ENCODE measurements at regions not wholly inside any gene's neighbourhood (a gene's known extent, or its start where the extent isn't known, plus 50 kb on each side); places are given as distances from the start of the nearest gene placed in this dataset.
A peak's percentile ranks its signal among the peaks of the same experiment; 100 is the strongest.

- no peak overlapping the region for H3K4me3 ChIP-seq (ENCODE audit: low read length)
- no peak for DNase-seq (ENCODE audit: low read depth, low spot score)
These were observed 199.0 kb upstream of the FAR2 start for GRCh38 chr12:28950049-28950448.

DNA sequence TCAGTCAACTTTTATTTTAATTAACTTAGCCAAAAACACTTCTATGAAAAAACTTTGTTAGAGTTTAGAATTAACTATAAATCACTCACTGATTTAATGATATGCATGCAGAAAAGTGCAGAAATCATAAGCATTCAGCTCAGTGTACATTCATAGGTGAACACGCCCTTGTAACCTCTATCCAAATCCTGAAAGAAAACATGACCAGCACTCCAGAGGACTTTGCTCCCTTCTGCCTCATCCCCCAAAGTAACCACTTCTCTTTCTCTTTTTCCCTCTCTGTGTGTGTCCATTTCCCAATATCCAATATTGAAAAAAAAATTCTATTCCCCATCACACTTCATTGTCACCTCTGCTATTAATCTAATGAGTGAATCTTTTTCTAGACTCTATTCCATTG, 197.1 kb upstream of the FAR2 start:
- no peak for DNase-seq (ENCODE audit: low read depth, low spot score)
- H3K4me3 ChIP-seq (ENCODE audit: low read length) = no peak overlapping the region

GRCh38 chr12:28954333-28954732, 194.7 kb upstream of the FAR2 start:
- no peak overlapping the region for H3K4me3 ChIP-seq (ENCODE audit: low read length)
- DNase-seq (ENCODE audit: low read depth, low spot score) = no peak

DNA sequence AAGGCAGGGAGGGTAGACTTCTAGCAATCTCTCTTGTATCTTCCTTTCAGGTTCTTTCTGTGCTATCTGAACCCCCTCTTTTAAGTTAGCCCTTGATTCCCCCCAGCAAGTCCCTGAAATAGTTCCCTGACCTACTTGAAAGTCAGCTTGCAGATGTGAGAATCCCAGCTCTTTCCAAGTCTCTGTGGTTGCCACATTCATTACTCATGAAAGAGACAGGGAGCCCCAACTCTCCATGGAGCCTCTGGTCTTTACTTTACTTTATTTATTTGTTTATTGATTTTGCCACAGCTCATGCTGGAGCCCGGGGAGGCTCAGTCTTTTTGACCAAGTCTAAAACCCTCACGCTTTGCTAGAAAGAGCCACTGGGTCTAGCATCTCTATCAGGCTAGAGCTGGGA, 193.6 kb upstream of the FAR2 start:
- no peak for DNase-seq (ENCODE audit: low read depth, low spot score)
- H3K4me3 ChIP-seq (ENCODE audit: low read length) = no peak overlapping the region

DNA sequence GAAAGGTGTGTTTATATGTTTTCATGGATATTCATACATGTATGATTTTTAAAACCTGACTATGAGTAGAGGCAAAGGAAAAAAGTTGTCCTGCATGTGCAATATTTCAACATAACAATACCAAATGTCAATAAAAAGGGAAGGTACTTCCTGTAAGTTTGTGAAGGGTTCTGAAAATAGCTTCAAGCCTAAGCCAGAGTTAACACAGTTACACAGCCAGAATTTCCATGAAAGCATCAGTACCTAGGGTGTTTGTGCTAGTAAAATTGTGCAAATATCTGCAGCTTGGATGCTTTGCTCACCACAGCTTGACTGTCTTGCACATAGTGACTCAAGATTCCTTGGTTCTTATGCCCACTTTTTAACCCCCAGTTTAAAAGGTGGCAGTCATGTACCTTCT, 193.1 kb upstream of the FAR2 start:
- no peak for DNase-seq (ENCODE audit: low read depth, low spot score)
- H3K4me3 ChIP-seq (ENCODE audit: low read length) = no peak overlapping the region

- no peak for DNase-seq (ENCODE audit: low read depth, low spot score)
- no peak overlapping the region for H3K4me3 ChIP-seq (ENCODE audit: low read length)
These were observed 190.4 kb upstream of the FAR2 start for GRCh38 chr12:28958553-28959195.

DNA sequence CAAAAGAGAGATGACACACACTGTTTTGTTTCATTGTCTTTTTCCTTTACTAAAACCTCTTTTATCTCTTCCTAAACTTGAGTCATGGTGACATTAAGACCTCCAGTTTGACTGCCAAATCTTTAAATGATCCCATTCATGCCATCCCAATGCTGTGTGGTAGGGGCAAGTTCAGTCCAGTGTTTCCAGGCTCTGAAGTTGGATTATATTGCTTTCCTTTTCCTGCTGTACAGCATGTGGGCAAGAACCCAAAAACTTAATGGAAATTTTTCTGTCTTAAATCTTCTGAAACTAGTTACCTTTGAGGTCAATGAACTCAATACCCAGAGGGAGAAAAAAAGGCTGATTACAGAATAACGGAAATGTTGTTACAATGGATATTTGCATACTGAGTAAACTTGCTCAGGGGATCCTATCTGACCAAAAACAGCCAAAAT, 187.1 kb upstream of the FAR2 start:
- no peak for DNase-seq (ENCODE audit: low read depth, low spot score)
- no peak overlapping the region for H3K4me3 ChIP-seq (ENCODE audit: low read length)

GRCh38 chr12:28963554-28963953, 185.5 kb upstream of the FAR2 start:
- H3K4me3 ChIP-seq (ENCODE audit: low read length) = no peak overlapping the region
- peak; percentile 19 for DNase-seq (ENCODE audit: low read depth, low spot score)

- DNase-seq (ENCODE audit: low read depth, low spot score) = no peak
- no peak overlapping the region for H3K4me3 ChIP-seq (ENCODE audit: low read length)
These were observed 182.9 kb upstream of the FAR2 start for GRCh38 chr12:28966046-28966780.

- H3K4me3 ChIP-seq (ENCODE audit: low read length) = no peak overlapping the region
- DNase-seq (ENCODE audit: low read depth, low spot score) = no peak
These were observed 181.7 kb upstream of the FAR2 start for GRCh38 chr12:28967426-28967825.

DNA sequence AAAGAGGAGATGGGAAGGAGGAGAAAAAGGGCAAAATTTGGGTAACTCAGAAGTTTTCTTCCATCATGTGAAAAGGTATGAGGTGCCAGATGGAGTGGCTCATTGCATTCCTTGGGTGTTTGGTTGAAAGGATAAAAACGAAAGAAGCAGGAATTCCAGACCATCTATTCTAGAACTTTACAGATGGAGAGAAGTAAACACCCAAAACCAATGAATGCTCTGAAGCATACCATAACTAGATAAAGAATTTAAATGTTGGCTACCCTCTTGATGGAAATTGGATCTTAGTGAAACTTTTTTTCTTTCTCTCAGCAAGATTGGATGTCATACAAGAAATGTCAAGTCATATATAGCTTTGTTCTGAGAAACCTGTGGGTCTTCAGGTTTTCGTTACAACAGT, 175.6 kb upstream of the FAR2 start:
- no peak for DNase-seq (ENCODE audit: low read depth, low spot score)
- H3K4me3 ChIP-seq (ENCODE audit: low read length) = no peak overlapping the region

DNA sequence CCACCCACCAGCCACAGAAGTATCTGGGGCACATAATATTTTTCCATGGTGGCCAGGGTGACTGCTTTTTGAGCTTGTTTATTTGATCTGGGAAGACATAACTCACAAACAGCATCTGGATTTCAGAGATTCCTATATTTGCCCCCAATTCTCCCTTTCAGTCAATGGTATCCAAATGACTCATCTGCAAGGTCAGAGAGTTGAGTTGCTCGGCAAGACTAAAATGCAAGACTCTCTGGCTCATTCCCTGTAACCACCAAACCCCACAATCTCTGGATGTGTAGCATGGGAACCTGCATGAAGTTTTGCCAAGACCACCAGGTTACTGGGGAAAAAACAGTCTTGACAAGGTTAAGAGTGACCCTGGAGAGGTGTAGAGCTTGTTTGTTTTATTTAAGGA, 174.9 kb upstream of the FAR2 start:
- no peak for DNase-seq (ENCODE audit: low read depth, low spot score)
- no peak overlapping the region for H3K4me3 ChIP-seq (ENCODE audit: low read length)

GRCh38 chr12:28974883-28975282, 174.2 kb upstream of the FAR2 start:
- DNase-seq (ENCODE audit: low read depth, low spot score) = no peak
- no peak overlapping the region for H3K4me3 ChIP-seq (ENCODE audit: low read length)

DNA sequence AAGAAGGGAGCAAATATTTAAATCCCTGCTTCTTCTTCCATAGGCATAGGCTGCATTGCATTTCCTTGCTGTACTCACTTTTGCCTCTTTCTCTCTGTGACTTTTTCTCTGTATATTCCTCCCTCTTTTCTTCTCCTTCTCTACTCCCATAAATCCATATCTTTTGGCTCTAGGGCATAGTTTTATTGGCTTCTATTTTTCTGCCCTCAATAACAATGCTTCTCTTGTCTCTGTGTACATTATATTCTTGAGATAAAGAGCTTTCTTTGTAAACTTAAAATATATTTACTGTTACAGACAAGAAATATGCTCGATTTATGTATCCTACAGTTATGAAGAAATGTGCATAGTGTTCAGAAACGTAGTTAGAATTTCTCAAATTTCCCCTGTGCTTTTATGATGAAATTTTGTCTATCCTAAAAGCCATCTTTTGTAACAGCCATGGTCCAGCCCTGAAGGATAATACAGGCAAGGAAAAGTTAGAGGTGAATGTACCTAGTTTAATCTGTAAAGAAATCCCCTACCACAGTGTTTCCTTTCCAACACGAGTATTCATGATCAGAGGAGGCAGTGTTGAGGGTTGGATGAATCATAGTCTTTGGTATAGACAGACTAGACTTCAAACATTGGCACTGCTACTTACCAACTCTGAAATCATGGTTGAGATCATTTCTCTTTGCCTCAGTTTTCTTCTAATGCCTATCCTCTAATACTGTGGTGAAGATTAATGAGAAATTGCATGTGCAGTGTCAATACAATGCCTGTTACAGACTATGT, 173.3 kb upstream of the FAR2 start:
- no peak overlapping the region for H3K4me3 ChIP-seq (ENCODE audit: low read length)

DNA sequence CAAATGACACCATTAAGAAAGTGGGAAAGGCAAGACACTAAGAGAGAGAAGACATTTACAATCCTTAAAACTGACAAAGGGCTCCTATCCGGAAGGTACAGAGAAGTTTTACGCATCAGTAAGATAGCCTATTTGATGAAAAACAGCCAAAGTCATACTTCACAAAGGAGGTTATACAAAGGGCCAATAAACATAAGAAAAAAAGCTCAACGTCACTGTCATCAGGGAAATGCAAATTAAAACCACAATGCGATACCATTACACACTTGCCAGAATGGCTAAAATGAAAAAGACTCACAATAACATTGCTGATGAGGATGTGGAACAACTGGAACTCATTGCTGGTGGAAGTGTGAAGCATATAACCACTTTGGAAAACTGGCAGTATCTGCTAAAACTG, 168.6 kb upstream of the FAR2 start:
- no peak for DNase-seq (ENCODE audit: low read depth, low spot score)
- H3K4me3 ChIP-seq (ENCODE audit: low read length) = no peak overlapping the region

More for the DNA sequence above, 173.3 kb upstream of the FAR2 start:
- no peak for DNase-seq (ENCODE audit: low read depth, low spot score)

DNA sequence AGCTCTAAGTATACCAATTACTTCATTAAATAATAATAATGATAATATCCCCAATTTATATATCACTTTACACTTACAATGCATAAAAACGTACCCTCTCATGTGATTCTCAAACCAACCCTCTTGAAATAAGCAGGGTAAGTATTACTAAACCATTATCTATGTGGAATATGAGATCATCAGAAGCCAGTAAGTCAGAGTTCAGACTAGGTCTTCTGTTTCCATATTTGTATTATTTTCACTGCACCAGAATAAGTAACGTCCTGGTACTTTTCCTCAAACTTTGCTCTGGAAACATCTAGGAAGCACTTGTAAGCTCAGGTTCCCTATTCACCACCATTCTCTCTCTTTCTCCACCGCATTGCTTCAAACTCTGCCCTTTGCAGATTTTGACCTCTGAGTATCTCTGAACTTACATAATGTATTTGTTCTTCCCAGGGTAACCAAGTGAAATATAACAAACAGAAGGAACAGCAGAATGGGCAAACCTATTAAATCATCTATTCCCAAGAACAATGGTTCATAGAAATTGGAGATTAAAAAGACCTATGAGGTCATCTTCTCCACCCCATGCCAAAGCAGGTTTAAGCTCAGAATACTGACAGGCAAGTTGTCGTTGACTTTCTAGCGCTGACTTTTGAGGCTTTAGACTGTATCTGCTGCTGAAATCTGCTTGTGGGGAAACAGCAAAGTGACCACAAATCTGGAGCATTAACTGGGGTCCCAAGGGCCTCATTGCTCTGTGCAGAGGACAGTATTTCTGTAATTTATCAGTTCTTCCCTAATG, 161.3 kb upstream of the FAR2 start:
- no peak for DNase-seq (ENCODE audit: low read depth, low spot score)
- no peak overlapping the region for H3K4me3 ChIP-seq (ENCODE audit: low read length)

GRCh38 chr12:28988325-28988704, 160.8 kb upstream of the FAR2 start:
- DNase-seq (ENCODE audit: low read depth, low spot score) = no peak
- no peak overlapping the region for H3K4me3 ChIP-seq (ENCODE audit: low read length)

GRCh38 chr12:28991626-28992025, 157.5 kb upstream of the FAR2 start:
- DNase-seq (ENCODE audit: low read depth, low spot score) = no peak
- H3K4me3 ChIP-seq (ENCODE audit: low read length) = no peak overlapping the region

DNA sequence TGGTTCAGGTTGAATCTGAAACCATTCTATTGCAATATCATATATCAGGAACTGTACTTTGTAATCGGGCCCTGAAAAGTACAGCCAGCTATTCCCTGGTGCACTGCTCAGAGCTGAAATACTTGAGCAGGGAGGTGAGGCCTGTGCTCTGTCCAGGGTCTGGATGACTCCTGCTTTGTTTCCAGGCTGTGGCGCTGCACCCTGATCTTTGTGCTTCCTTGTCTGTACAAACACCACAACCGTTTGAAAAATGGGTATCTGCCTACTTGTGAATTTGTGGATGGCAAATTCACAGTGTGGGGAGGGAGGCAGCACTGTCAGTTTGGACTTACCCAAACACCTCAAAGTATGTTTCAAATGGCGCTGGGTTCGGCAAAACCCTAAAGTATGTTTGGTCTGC, 155.4 kb upstream of the FAR2 start:
- no peak overlapping the region for H3K4me3 ChIP-seq (ENCODE audit: low read length)
- no peak for DNase-seq (ENCODE audit: low read depth, low spot score)
